Fibroblast of the conjunctiva (primary cell): ENCODE measurements at regions not wholly inside any gene's neighbourhood (a gene's known extent, or its start where the extent isn't known, plus 50 kb on each side); places are given as distances from the start of the nearest gene placed in this dataset.
"Not testable (repeated sequence)": the region's sequence is repeated elsewhere in the genome, so short reads cannot be mapped to it uniquely, and the experiment has no call there.

Experiments
- DNase-seq: peaks from one replicate; pipeline ENCODE4 v3.0.0-alpha.2; 2010; ENCODE audit warnings: low read depth

GRCh38 chr12:5096241-5096924 lies 52.7 kb downstream of the KCNA5 start:
- no peak for DNase-seq

- no peak for DNase-seq
Measured at GRCh38 chr12:5097786-5098185, 54.1 kb downstream of the KCNA5 start.

GRCh38 chr12:5099136-5099535 lies 55.5 kb downstream of the KCNA5 start:
- DNase-seq, result no peak

- no peak for DNase-seq
Measured at GRCh38 chr12:5099591-5099990, 55.9 kb downstream of the KCNA5 start.

GRCh38 chr12:5101686-5102085 lies 58.0 kb downstream of the KCNA5 start:
- no peak for DNase-seq

- DNase-seq, result no peak
Measured at GRCh38 chr12:5102261-5102789, 58.6 kb downstream of the KCNA5 start.

- no peak for DNase-seq
Measured at GRCh38 chr12:5102806-5103205, 59.1 kb downstream of the KCNA5 start.

- DNase-seq, result no peak
Measured at GRCh38 chr12:5110345-5110744, 66.7 kb downstream of the KCNA5 start.

GRCh38 chr12:5114436-5114835 lies 70.8 kb downstream of the KCNA5 start:
- no peak for DNase-seq

- not testable (repeated sequence) for DNase-seq
Measured at GRCh38 chr12:5121784-5122183, 78.1 kb downstream of the KCNA5 start.

- DNase-seq, result not testable (repeated sequence)
Measured at GRCh38 chr12:5122256-5122831, 78.7 kb downstream of the KCNA5 start.

GRCh38 chr12:5123921-5124320 lies 80.2 kb downstream of the KCNA5 start:
- no peak for DNase-seq

- no peak for DNase-seq
Measured at GRCh38 chr12:5124401-5124800, 80.7 kb downstream of the KCNA5 start.

GRCh38 chr12:5134861-5135525 lies 91.3 kb downstream of the KCNA5 start:
- no peak for DNase-seq

GRCh38 chr12:5138256-5138655 lies 94.6 kb downstream of the KCNA5 start:
- no peak for DNase-seq

GRCh38 chr12:5138845-5139244 lies 95.2 kb downstream of the KCNA5 start:
- no peak for DNase-seq

- no peak for DNase-seq
Measured at GRCh38 chr12:5139751-5140150, 96.1 kb downstream of the KCNA5 start.

- no peak for DNase-seq
Measured at GRCh38 chr12:5140190-5140589, 96.5 kb downstream of the KCNA5 start.

GRCh38 chr12:5148880-5149279 lies 105.2 kb downstream of the KCNA5 start:
- no peak for DNase-seq

GRCh38 chr12:5154091-5154490 lies 110.4 kb downstream of the KCNA5 start:
- no peak for DNase-seq

- no peak for DNase-seq
Measured at GRCh38 chr12:5155866-5156265, 112.2 kb downstream of the KCNA5 start.

- DNase-seq, result no peak
Measured at GRCh38 chr12:5160827-5161226, 117.1 kb downstream of the KCNA5 start.

GRCh38 chr12:5163661-5164060 lies 120.0 kb downstream of the KCNA5 start:
- no peak for DNase-seq
